ENCODE measurements at regions not wholly inside any gene's neighbourhood (a gene's known extent, or its start where the extent isn't known, plus 50 kb on each side); places are given as distances from the start of the nearest gene placed in this dataset.

DNA sequence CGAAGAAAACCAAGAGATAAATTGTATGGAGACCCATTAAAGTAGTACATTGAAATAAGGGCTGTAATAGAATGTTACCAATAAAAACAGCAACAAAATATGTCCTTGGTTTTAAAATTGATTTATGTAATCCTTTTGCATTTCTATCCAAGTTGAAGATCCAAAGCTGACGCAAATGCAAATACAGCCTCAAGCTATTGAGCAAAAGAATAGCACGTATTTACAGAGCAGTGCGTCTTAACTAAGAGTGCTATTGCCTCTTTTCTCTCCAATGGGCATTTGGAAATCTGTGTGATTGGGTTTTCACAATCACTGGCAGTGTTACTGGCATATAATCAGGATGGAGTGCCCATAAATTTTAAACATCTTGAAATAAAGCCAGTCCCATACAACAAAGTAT is 417.4 kb downstream of the TLL1 start (continued):
- TF ChIP-seq CHD7 (IDR thresholded peaks at IDR 0.05; ENCODE audit: insufficient replicate concordance, low read length) (no peak), TCF12 (IDR thresholded peaks at IDR 0.05; ENCODE audit: low read depth, low read length) (no peak), TBP (IDR thresholded peaks at IDR 0.05; ENCODE audit: low read depth, low read length) (no peak), SIRT6 (IDR thresholded peaks at IDR 0.05; ENCODE audit: low read length) (no peak), SUZ12 (IDR thresholded peaks at IDR 0.05; ENCODE audit: low read length) (no peak), POLR2A (IDR thresholded peaks at IDR 0.05; ENCODE audit: control extremely low read depth in 1 of 2, low read depth in 2 of 2, low read length in 2 of 2) (no peak), CBX5 (IDR thresholded peaks at IDR 0.05; ENCODE audit: low read depth, low read length) (no peak)
